ENCODE measurements at regions not wholly inside any gene's neighbourhood (a gene's known extent, or its start where the extent isn't known, plus 50 kb on each side); places are given as distances from the start of the nearest gene placed in this dataset.

- in situ Hi-C loops (cut with MboI; ENCODE audit: low pct_ligation_motif_present in 1 of 4, low pct_unique_long_range_greater_than_20kb in 1 of 4, low sequenced_read_pairs in 3 of 4) (no loop called here), intact Hi-C loops (cut with DNase I; ENCODE audit: low total_unique reads) (no loop called here)
- no peak overlapping the region for H3K27ac ChIP-seq
- no peaks in the 10 kb centered on the region for H3K9me3 ChIP-seq
- no peaks in the 10 kb centered on the region for H3K36me3 ChIP-seq
- no peak overlapping the region for H3K4me3 ChIP-seq
- WGBS, 2 donors (ENCODE audit: low coverage in 1 of 2) = 40 to 79% methylated on average over 3 to 6 of the region's 6 CpGs
- TF ChIP-seq POLR2AphosphoS5 (IDR thresholded peaks at IDR 0.05) (no peak), POLR2A (IDR thresholded peaks at IDR 0.05) (no peak), EP300 (IDR thresholded peaks at IDR 0.05; ENCODE audit: low read depth) (no peak)
- DNase-seq = no peak
- H3K4me1 ChIP-seq = no peaks in the 10 kb centered on the region
- no peaks in the 10 kb centered on the region for H3K27me3 ChIP-seq
Observed at GRCh38 chr9:82789155-82789824, 273.7 kb downstream of the RASEF start.

GRCh38 chr9:82790875-82791274, 272.1 kb downstream of the RASEF start:
- no peak overlapping the region for H3K4me3 ChIP-seq
- intact Hi-C loops (cut with DNase I; ENCODE audit: low total_unique reads) = no loop called here
- TF ChIP-seq, protein P1, sequence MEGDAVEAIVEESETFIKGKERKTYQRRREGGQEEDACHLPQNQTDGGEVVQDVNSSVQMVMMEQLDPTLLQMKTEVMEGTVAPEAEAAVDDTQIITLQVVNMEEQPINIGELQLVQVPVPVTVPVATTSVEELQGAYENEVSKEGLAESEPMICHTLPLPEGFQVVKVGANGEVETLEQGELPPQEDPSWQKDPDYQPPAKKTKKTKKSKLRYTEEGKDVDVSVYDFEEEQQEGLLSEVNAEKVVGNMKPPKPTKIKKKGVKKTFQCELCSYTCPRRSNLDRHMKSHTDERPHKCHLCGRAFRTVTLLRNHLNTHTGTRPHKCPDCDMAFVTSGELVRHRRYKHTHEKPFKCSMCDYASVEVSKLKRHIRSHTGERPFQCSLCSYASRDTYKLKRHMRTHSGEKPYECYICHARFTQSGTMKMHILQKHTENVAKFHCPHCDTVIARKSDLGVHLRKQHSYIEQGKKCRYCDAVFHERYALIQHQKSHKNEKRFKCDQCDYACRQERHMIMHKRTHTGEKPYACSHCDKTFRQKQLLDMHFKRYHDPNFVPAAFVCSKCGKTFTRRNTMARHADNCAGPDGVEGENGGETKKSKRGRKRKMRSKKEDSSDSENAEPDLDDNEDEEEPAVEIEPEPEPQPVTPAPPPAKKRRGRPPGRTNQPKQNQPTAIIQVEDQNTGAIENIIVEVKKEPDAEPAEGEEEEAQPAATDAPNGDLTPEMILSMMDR (IDR thresholded peaks at IDR 0.05) = no peak
- TF ChIP-seq EP300 (IDR thresholded peaks at IDR 0.05; ENCODE audit: low read depth) (no peak), POLR2A (IDR thresholded peaks at IDR 0.05) (no peak), POLR2AphosphoS5 (IDR thresholded peaks at IDR 0.05) (no peak)
- no peaks in the 10 kb centered on the region for H3K4me1 ChIP-seq
- WGBS, 2 donors (ENCODE audit: low coverage in 1 of 2) = 51% methylated on average over 1 of the region's 1 CpG; no CpG with 5 or more reads in 1 of the 2 donors
- no peaks in the 10 kb centered on the region for H3K27me3 ChIP-seq
- H3K9me3 ChIP-seq = no peaks in the 10 kb centered on the region
- H3K27ac ChIP-seq = no peak overlapping the region
- no peak for DNase-seq
- no peaks in the 10 kb centered on the region for H3K36me3 ChIP-seq
- in situ Hi-C loops (cut with MboI; ENCODE audit: low pct_ligation_motif_present in 1 of 4, low pct_unique_long_range_greater_than_20kb in 1 of 4, low sequenced_read_pairs in 3 of 4) = no loop called here

DNA sequence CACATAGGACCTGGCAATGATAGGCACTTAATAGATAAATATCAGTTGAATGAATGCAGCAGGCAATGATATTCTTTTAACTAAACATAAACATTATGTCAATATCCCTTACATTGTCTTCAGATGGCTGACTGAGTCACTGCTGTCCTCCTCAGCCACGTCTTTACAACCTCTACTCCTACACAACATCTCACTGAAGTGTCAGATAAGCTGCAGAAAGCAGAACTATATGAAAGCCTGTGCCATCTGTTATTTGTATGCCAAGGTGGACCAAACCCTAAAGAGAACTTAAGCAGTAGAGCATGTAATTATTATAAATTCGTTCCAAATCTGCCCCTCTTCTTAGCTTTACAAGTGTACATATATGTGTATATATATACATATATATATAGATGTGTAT, 271.2 kb downstream of the RASEF start:
- TF ChIP-seq POLR2A (IDR thresholded peaks at IDR 0.05) (no peak), POLR2AphosphoS5 (IDR thresholded peaks at IDR 0.05) (no peak), EP300 (IDR thresholded peaks at IDR 0.05; ENCODE audit: low read depth) (no peak)
- TF ChIP-seq, protein P1 (IDR thresholded peaks at IDR 0.05) = no peak
- in situ Hi-C loops (cut with MboI; ENCODE audit: low pct_ligation_motif_present in 1 of 4, low pct_unique_long_range_greater_than_20kb in 1 of 4, low sequenced_read_pairs in 3 of 4) (no loop called here), intact Hi-C loops (cut with DNase I; ENCODE audit: low total_unique reads) (no loop called here)
- no peaks in the 10 kb centered on the region for H3K9me3 ChIP-seq
- DNase-seq = no peak
- no peaks in the 10 kb centered on the region for H3K27me3 ChIP-seq
- H3K4me1 ChIP-seq = no peaks in the 10 kb centered on the region
- 48 to 57% methylated on average over 2 of the region's 2 CpGs for WGBS, 2 donors (ENCODE audit: low coverage in 1 of 2)
- H3K27ac ChIP-seq = no peak overlapping the region
- H3K4me3 ChIP-seq = no peak overlapping the region
- no peaks in the 10 kb centered on the region for H3K36me3 ChIP-seq

DNA sequence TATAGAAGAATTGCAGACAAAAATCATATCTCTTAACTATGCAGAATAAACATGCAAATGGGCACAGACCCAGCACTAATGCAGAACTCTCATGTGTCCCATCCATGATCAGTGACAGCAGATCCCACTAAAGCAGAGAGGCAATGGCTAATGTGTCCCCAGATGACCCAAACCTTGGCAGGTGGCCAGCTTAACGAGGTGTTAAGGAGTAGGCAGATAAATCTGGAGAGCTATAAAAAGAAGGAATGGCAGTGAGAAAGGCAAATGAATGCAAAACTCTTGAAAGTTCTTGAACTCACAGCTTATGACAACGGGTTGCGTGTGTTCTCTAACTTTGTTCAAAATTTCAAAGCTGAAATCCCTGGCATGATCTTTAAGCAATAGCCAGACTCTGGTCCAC, 265.4 kb downstream of the RASEF start:
- H3K27ac ChIP-seq = no peak overlapping the region
- H3K4me3 ChIP-seq = no peak overlapping the region
- no peaks in the 10 kb centered on the region for H3K4me1 ChIP-seq
- TF ChIP-seq POLR2A (IDR thresholded peaks at IDR 0.05) = no peak
- no peak for TF ChIP-seq EP300 (IDR thresholded peaks at IDR 0.05; ENCODE audit: low read depth)
- no peak for TF ChIP-seq POLR2AphosphoS5 (IDR thresholded peaks at IDR 0.05)
- TF ChIP-seq, protein P1 (IDR thresholded peaks at IDR 0.05) = no peak
- no peaks in the 10 kb centered on the region for H3K36me3 ChIP-seq
- DNase-seq = peak; percentile 29
- 24 to 34% methylated on average over 3 of the region's 3 CpGs for WGBS, 2 donors (ENCODE audit: low coverage in 1 of 2)
- H3K27me3 ChIP-seq = no peaks in the 10 kb centered on the region
- intact Hi-C loops (cut with DNase I; ENCODE audit: low total_unique reads) = no loop called here
- H3K9me3 ChIP-seq = no peaks in the 10 kb centered on the region
- in situ Hi-C loops (cut with MboI; ENCODE audit: low pct_ligation_motif_present in 1 of 4, low pct_unique_long_range_greater_than_20kb in 1 of 4, low sequenced_read_pairs in 3 of 4) = no loop called here

- Histone ChIP-seq H3K27ac (no peak overlapping the region), H3K9me3 (no peaks in the 10 kb centered on the region), H3K27me3 (no peaks in the 10 kb centered on the region), H3K36me3 (no peaks in the 10 kb centered on the region), H3K4me1 (no peaks in the 10 kb centered on the region), H3K4me3 (no peak overlapping the region)
- TF ChIP-seq POLR2AphosphoS5 (IDR thresholded peaks at IDR 0.05) (no peak), EP300 (IDR thresholded peaks at IDR 0.05; ENCODE audit: low read depth) (no peak), POLR2A (IDR thresholded peaks at IDR 0.05) (no peak)
- TF ChIP-seq, protein P1 (IDR thresholded peaks at IDR 0.05) = no peak
- WGBS, 2 donors (ENCODE audit: low coverage in 1 of 2) = 65 to 77% methylated on average over 3 to 4 of the region's 4 CpGs
- intact Hi-C loops (cut with DNase I; ENCODE audit: low total_unique reads) = no loop called here
- no peak for DNase-seq
- in situ Hi-C loops (cut with MboI; ENCODE audit: low pct_ligation_motif_present in 1 of 4, low pct_unique_long_range_greater_than_20kb in 1 of 4, low sequenced_read_pairs in 3 of 4) = no loop called here
Observed at GRCh38 chr9:82799286-82799685, 263.7 kb downstream of the RASEF start.

All from transverse colon (tissue), 4 donors.